Lung (tissue), 11 donors: ENCODE measurements at regions not wholly inside any gene's neighbourhood (a gene's known extent, or its start where the extent isn't known, plus 50 kb on each side); places are given as distances from the start of the nearest gene placed in this dataset.
"Not testable (repeated sequence)": the region's sequence is repeated elsewhere in the genome, so short reads cannot be mapped to it uniquely, and the experiment has no call there.

ENCODE experiments used
- ATAC-seq: fragments of 200-7000 bp; cut with Tn5 transposase; one replicate; pipeline ENCODE4 v1.9.1; 2020; ENCODE audit warnings: moderate number of reproducible peaks; ENCODE audit not compliant: insufficient read depth, low FRiP score
- DNase-seq, 3 donors: peaks; one replicate each; pipeline ENCODE4 v3.0.0-alpha.2; 2013 to 2017
- H3K27ac ChIP-seq, 2 donors: one replicate each; pipeline ENCODE4 v1.5.1; 2013; ENCODE audit warnings: mild to moderate bottlenecking in 2 of 2, moderate library complexity in 2 of 2, control low read depth in 1 of 2, inconsistent platforms in 1 of 2, low read depth in 1 of 2, low read length in 1 of 2
- H3K27me3 ChIP-seq, 3 donors: one replicate each; pipeline ENCODE4 v1.5.1; 2013; ENCODE audit warnings: low read length in 2 of 3; ENCODE audit not compliant: control insufficient read depth in 3 of 3, insufficient read depth in 3 of 3
- H3K36me3 ChIP-seq, 4 donors: one replicate each; pipeline ENCODE4 v1.5.1; 2013; ENCODE audit warnings: low read length in 4 of 4, mild to moderate bottlenecking in 1 of 4, moderate library complexity in 1 of 4; ENCODE audit not compliant: control insufficient read depth in 4 of 4, insufficient read depth in 4 of 4
- H3K4me1 ChIP-seq, 5 donors: one replicate each; pipeline ENCODE4 v1.5.1; 2013; ENCODE audit warnings: low read length in 5 of 5, mild to moderate bottlenecking in 2 of 5, moderate library complexity in 1 of 5; ENCODE audit not compliant: control insufficient read depth in 5 of 5, insufficient read depth in 5 of 5
- H3K4me3 ChIP-seq: one replicate; pipeline ENCODE4 v1.5.1; 2013; ENCODE audit warnings: mild to moderate bottlenecking, control low read depth, moderate library complexity
- H3K9ac ChIP-seq, 2 donors: one replicate each; pipeline ENCODE4 v1.5.1; 2013; ENCODE audit warnings: low read length in 2 of 2, control low read depth in 1 of 2; ENCODE audit not compliant: insufficient read depth in 1 of 2
- H3K9me3 ChIP-seq, 4 donors: one replicate each; pipeline ENCODE4 v1.5.1; 2013; ENCODE audit warnings: low read length in 3 of 4, mild to moderate bottlenecking in 1 of 4, moderate library complexity in 1 of 4; ENCODE audit not compliant: control insufficient read depth in 4 of 4, insufficient read depth in 3 of 4
- CTCF ChIP-seq: IDR thresholded peaks from 2 replicates; pipeline ENCODE4 v1.5.1; 2012; ENCODE audit warnings: mild to moderate bottlenecking; ENCODE audit errors: control extremely low read depth, extremely low read depth
- WGBS, 2 donors: extraction: QIAGEN DNeasy Blood & Tissue Kit; methylation state at CpG; one replicate each; pipeline ENCODE4 v1.1.7; 2013; 5-methylcytosine and 5-hydroxymethylcytosine counted together
- donor health status: control.
- donor health status: control.
- donor health status: Bipolar disorder and iron deficiency.
- donor health status: healthy.
- donor health status: DM: yes; HTN: yes; CAD: no.

GRCh38 chr12:63450334-63450733 lies 218.0 kb downstream of the DPY19L2 start:
- Histone ChIP-seq H3K27ac (no peak overlapping the region), H3K27me3 (no peaks in the 10 kb centered on the region), H3K4me3 (no peak overlapping the region), H3K9ac (no peak overlapping the region), H3K36me3 (no peaks in the 10 kb centered on the region), H3K4me1 (no peaks in the 10 kb centered on the region), H3K9me3 (no peaks in the 10 kb centered on the region)
- 95 to 100% methylated on average over 1 of the region's 1 CpG for WGBS, 2 donors
- TF ChIP-seq CTCF = no peak
- ATAC-seq = no peak
- no peak for DNase-seq

- 66 to 80% methylated on average over 3 of the region's 3 CpGs for WGBS, 2 donors
Observed at GRCh38 chr12:63445224-63445880, 222.9 kb downstream of the DPY19L2 start.

DNA sequence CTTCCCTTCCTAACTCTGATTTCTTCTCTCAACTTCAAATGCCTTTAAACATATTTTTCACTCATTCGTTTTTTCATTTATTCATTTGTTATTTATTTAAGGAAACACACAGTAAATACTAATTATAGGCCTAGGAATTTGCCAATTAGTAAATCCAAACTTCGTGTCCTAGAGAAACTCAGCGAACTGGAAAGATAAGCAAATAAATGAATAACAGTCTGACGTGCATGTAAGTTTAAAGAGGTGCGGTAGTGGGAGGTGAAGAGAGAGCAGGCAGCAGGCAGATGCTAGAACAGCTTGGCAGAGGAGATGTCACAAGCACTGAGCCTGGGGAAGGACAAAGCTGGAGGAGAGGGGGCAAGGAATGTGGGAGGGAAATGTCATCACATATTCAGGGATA lies 228.2 kb downstream of the DPY19L2 start:
- 39 to 58% methylated on average over 5 of the region's 5 CpGs for WGBS, 2 donors
- Histone ChIP-seq H3K27me3 (no peaks in the 10 kb centered on the region), H3K9ac (no peak overlapping the region), H3K4me1 (no peaks in the 10 kb centered on the region), H3K4me3 (no peak overlapping the region), H3K36me3 (no peaks in the 10 kb centered on the region), H3K27ac (no peak overlapping the region), H3K9me3 (no peaks in the 10 kb centered on the region)
- no peak for TF ChIP-seq CTCF
- DNase-seq = peak in 1 of 3 donors; percentile 3
- no peak for ATAC-seq

More at GRCh38 chr12:63445224-63445880, 222.9 kb downstream of the DPY19L2 start:
- Histone ChIP-seq H3K9me3 (no peaks in the 10 kb centered on the region), H3K4me3 (no peak overlapping the region), H3K36me3 (no peaks in the 10 kb centered on the region), H3K27ac (no peak overlapping the region), H3K27me3 (no peaks in the 10 kb centered on the region), H3K9ac (no peak overlapping the region), H3K4me1 (no peaks in the 10 kb centered on the region)
- TF ChIP-seq CTCF = no peak
- DNase-seq (no peak), ATAC-seq (no peak)

- not testable (repeated sequence) for ATAC-seq, H3K27me3 ChIP-seq, H3K4me1 ChIP-seq, H3K4me3 ChIP-seq, H3K27ac ChIP-seq, H3K9me3 ChIP-seq, DNase-seq, H3K9ac ChIP-seq, H3K36me3 ChIP-seq
- 89 to 95% methylated on average over 11 of the region's 11 CpGs for WGBS, 2 donors
Observed at GRCh38 chr12:63434384-63434783, 233.9 kb downstream of the DPY19L2 start.

DNA sequence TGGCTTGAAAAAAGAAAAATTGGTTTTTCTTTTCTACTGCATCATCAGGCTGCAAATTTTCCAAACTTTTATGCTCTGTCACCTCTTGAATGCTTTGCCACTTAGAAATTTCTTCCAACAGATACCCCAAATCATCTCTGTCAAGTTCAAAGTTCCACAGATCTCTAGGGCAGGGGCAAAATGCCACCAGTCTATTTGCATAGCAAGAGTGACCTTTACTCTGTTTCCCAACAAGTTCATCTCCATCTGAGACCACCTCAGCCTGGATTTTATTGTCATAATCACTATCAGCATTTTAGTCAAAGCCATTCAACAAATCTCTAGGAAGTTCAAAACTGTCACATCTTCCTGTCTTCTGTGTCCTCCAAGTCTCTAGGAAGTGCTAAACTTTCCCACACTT lies 240.3 kb downstream of the DPY19L2 start:
- ATAC-seq = not testable (repeated sequence)

DNA sequence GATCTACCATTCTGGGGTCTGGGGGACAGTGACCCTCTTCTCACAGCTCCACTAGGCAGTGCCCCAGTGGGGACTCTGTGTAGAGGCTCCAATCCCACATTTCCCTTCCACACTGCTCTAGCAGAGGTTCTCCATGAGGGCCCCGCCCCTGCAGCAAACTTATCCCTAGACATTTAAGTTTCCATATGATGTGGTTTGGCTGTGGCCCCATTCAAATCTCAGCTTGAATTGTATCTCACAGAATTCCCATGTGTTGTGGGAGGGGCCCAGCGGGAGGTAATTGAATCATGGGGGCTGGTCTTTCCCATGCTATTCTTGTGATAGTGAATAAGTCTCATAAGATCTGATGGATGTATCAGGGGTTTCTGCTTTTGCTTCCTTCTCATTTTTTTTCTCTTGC lies 241.3 kb downstream of the DPY19L2 start:
- not testable (repeated sequence) for DNase-seq, H3K27ac ChIP-seq, H3K4me1 ChIP-seq, H3K36me3 ChIP-seq, H3K9ac ChIP-seq, ATAC-seq, H3K9me3 ChIP-seq, H3K4me3 ChIP-seq, H3K27me3 ChIP-seq
- WGBS, 2 donors = 91 to 94% methylated on average over 2 of the region's 2 CpGs

More for the DNA sequence above, 240.3 kb downstream of the DPY19L2 start:
- DNase-seq, H3K9me3 ChIP-seq, H3K36me3 ChIP-seq, H3K9ac ChIP-seq, H3K4me3 ChIP-seq, H3K27ac ChIP-seq, H3K4me1 ChIP-seq, H3K27me3 ChIP-seq: not testable (repeated sequence)
